ENCODE measurements at regions not wholly inside any gene's neighbourhood (a gene's known extent, or its start where the extent isn't known, plus 50 kb on each side); places are given as distances from the start of the nearest gene placed in this dataset.

- no peak overlapping the region for H3K4me3 Mint-ChIP-seq
- DNase-seq (no peak), ATAC-seq (no peak)
- H3K4me1 Mint-ChIP-seq (ENCODE audit: low read depth), result no peaks in the 10 kb centered on the region
- H3K27me3 Mint-ChIP-seq (ENCODE audit: low read depth), result no peaks in the 10 kb centered on the region
- H3K36me3 Mint-ChIP-seq (ENCODE audit: insufficient read depth), result no peaks in the 10 kb centered on the region
- peaks cover 7% of the 10 kb centered on the region for H3K9me3 Mint-ChIP-seq
Observed at GRCh38 chr7:119377861-119378260, 895.1 kb upstream of the KCND2 start.

- H3K9me3 Mint-ChIP-seq, result peaks cover 13% of the 10 kb centered on the region
- no peaks in the 10 kb centered on the region for H3K27me3 Mint-ChIP-seq (ENCODE audit: low read depth)
- H3K4me1 Mint-ChIP-seq (ENCODE audit: low read depth), result no peaks in the 10 kb centered on the region
- ATAC-seq (no peak), DNase-seq (no peak)
- H3K4me3 Mint-ChIP-seq, result no peak overlapping the region
- no peaks in the 10 kb centered on the region for H3K36me3 Mint-ChIP-seq (ENCODE audit: insufficient read depth)
Observed at GRCh38 chr7:119382726-119383125, 890.2 kb upstream of the KCND2 start.

GRCh38 chr7:119395024-119395423 lies 878.0 kb upstream of the KCND2 start:
- no peak overlapping the region for H3K4me3 Mint-ChIP-seq
- DNase-seq (no peak), ATAC-seq (no peak)
- peaks cover 4% of the 10 kb centered on the region for H3K9me3 Mint-ChIP-seq
- no peaks in the 10 kb centered on the region for H3K4me1 Mint-ChIP-seq (ENCODE audit: low read depth)
- H3K36me3 Mint-ChIP-seq (ENCODE audit: insufficient read depth), result no peaks in the 10 kb centered on the region
- H3K27me3 Mint-ChIP-seq (ENCODE audit: low read depth), result no peaks in the 10 kb centered on the region

GRCh38 chr7:119397156-119397555 lies 875.8 kb upstream of the KCND2 start:
- Mint-ChIP-seq H3K36me3 (ENCODE audit: insufficient read depth) (no peaks in the 10 kb centered on the region), H3K4me3 (no peak overlapping the region), H3K27me3 (ENCODE audit: low read depth) (no peaks in the 10 kb centered on the region), H3K4me1 (ENCODE audit: low read depth) (no peaks in the 10 kb centered on the region), H3K9me3 (peaks cover 4% of the 10 kb centered on the region)
- DNase-seq (no peak), ATAC-seq (no peak)

- H3K9me3 Mint-ChIP-seq, result no peaks in the 10 kb centered on the region
- no peak for DNase-seq
- ATAC-seq, result no peak
- H3K36me3 Mint-ChIP-seq (ENCODE audit: insufficient read depth), result no peaks in the 10 kb centered on the region
- no peak overlapping the region for H3K4me3 Mint-ChIP-seq
- no peaks in the 10 kb centered on the region for H3K27me3 Mint-ChIP-seq (ENCODE audit: low read depth)
- H3K4me1 Mint-ChIP-seq (ENCODE audit: low read depth), result no peaks in the 10 kb centered on the region
Observed at GRCh38 chr7:119408596-119408995, 864.4 kb upstream of the KCND2 start.

- no peaks in the 10 kb centered on the region for H3K27me3 Mint-ChIP-seq (ENCODE audit: low read depth)
- ATAC-seq (no peak), DNase-seq (no peak)
- H3K9me3 Mint-ChIP-seq, result peaks cover 6% of the 10 kb centered on the region
- no peaks in the 10 kb centered on the region for H3K36me3 Mint-ChIP-seq (ENCODE audit: insufficient read depth)
- H3K4me3 Mint-ChIP-seq, result no peak overlapping the region
- no peaks in the 10 kb centered on the region for H3K4me1 Mint-ChIP-seq (ENCODE audit: low read depth)
Observed at GRCh38 chr7:119413314-119413805, 859.6 kb upstream of the KCND2 start.

GRCh38 chr7:119415682-119416081 lies 857.3 kb upstream of the KCND2 start:
- DNase-seq (no peak), ATAC-seq (no peak)
- no peaks in the 10 kb centered on the region for H3K4me1 Mint-ChIP-seq (ENCODE audit: low read depth)
- no peaks in the 10 kb centered on the region for H3K36me3 Mint-ChIP-seq (ENCODE audit: insufficient read depth)
- H3K27me3 Mint-ChIP-seq (ENCODE audit: low read depth), result no peaks in the 10 kb centered on the region
- H3K4me3 Mint-ChIP-seq, result no peak overlapping the region
- H3K9me3 Mint-ChIP-seq, result peaks cover 6% of the 10 kb centered on the region

GRCh38 chr7:119421657-119422056 lies 851.3 kb upstream of the KCND2 start:
- no peak for ATAC-seq
- no peaks in the 10 kb centered on the region for H3K36me3 Mint-ChIP-seq (ENCODE audit: insufficient read depth)
- H3K9me3 Mint-ChIP-seq, result peaks cover 11% of the 10 kb centered on the region
- H3K27me3 Mint-ChIP-seq (ENCODE audit: low read depth), result no peaks in the 10 kb centered on the region
- no peak for DNase-seq
- no peak overlapping the region for H3K4me3 Mint-ChIP-seq
- H3K4me1 Mint-ChIP-seq (ENCODE audit: low read depth), result no peaks in the 10 kb centered on the region

- no peaks in the 10 kb centered on the region for H3K27me3 Mint-ChIP-seq (ENCODE audit: low read depth)
- peaks cover 24% of the 10 kb centered on the region for H3K9me3 Mint-ChIP-seq
- DNase-seq, result no peak
- H3K36me3 Mint-ChIP-seq (ENCODE audit: insufficient read depth), result no peaks in the 10 kb centered on the region
- no peaks in the 10 kb centered on the region for H3K4me1 Mint-ChIP-seq (ENCODE audit: low read depth)
- H3K4me3 Mint-ChIP-seq, result no peak overlapping the region
- ATAC-seq, result no peak
Observed at GRCh38 chr7:119436882-119437281, 836.1 kb upstream of the KCND2 start.

GRCh38 chr7:119438315-119438714 lies 834.7 kb upstream of the KCND2 start:
- Mint-ChIP-seq H3K9me3 (peaks cover 24% of the 10 kb centered on the region), H3K4me1 (ENCODE audit: low read depth) (no peaks in the 10 kb centered on the region), H3K36me3 (ENCODE audit: insufficient read depth) (no peaks in the 10 kb centered on the region), H3K27me3 (ENCODE audit: low read depth) (no peaks in the 10 kb centered on the region), H3K4me3 (no peak overlapping the region)
- no peak for DNase-seq
- no peak for ATAC-seq

- Mint-ChIP-seq H3K4me1 (ENCODE audit: low read depth) (no peaks in the 10 kb centered on the region), H3K9me3 (peaks cover 23% of the 10 kb centered on the region), H3K27me3 (ENCODE audit: low read depth) (no peaks in the 10 kb centered on the region), H3K36me3 (ENCODE audit: insufficient read depth) (no peaks in the 10 kb centered on the region), H3K4me3 (no peak overlapping the region)
- DNase-seq, result no peak
- ATAC-seq, result no peak
Observed at GRCh38 chr7:119439192-119439591, 833.8 kb upstream of the KCND2 start.

GRCh38 chr7:119452401-119452800 lies 820.6 kb upstream of the KCND2 start:
- H3K36me3 Mint-ChIP-seq (ENCODE audit: insufficient read depth), result no peaks in the 10 kb centered on the region
- H3K4me3 Mint-ChIP-seq, result no peak overlapping the region

GRCh38 chr7:119465798-119466305 lies 807.1 kb upstream of the KCND2 start:
- no peaks in the 10 kb centered on the region for H3K4me1 Mint-ChIP-seq (ENCODE audit: low read depth)
- H3K27me3 Mint-ChIP-seq (ENCODE audit: low read depth), result no peaks in the 10 kb centered on the region
- H3K36me3 Mint-ChIP-seq (ENCODE audit: insufficient read depth), result no peaks in the 10 kb centered on the region
- ATAC-seq (no peak), DNase-seq (no peak)
- no peak overlapping the region for H3K4me3 Mint-ChIP-seq
- peaks cover 4% of the 10 kb centered on the region for H3K9me3 Mint-ChIP-seq

More at GRCh38 chr7:119452401-119452800, 820.6 kb upstream of the KCND2 start:
- Mint-ChIP-seq H3K4me1 (ENCODE audit: low read depth) (no peaks in the 10 kb centered on the region), H3K27me3 (ENCODE audit: low read depth) (no peaks in the 10 kb centered on the region), H3K9me3 (peaks cover 9% of the 10 kb centered on the region)
- ATAC-seq (no peak), DNase-seq (no peak)

GRCh38 chr7:119472408-119473038 lies 800.5 kb upstream of the KCND2 start:
- Mint-ChIP-seq H3K27me3 (ENCODE audit: low read depth) (no peaks in the 10 kb centered on the region), H3K4me1 (ENCODE audit: low read depth) (no peaks in the 10 kb centered on the region), H3K9me3 (peaks cover 2% of the 10 kb centered on the region), H3K4me3 (no peak overlapping the region), H3K36me3 (ENCODE audit: insufficient read depth) (no peaks in the 10 kb centered on the region)
- no peak for DNase-seq
- no peak for ATAC-seq

- no peak for DNase-seq
- Mint-ChIP-seq H3K27me3 (ENCODE audit: low read depth) (no peaks in the 10 kb centered on the region), H3K36me3 (ENCODE audit: insufficient read depth) (no peaks in the 10 kb centered on the region), H3K4me3 (no peak overlapping the region), H3K9me3 (peaks cover 15% of the 10 kb centered on the region), H3K4me1 (ENCODE audit: low read depth) (no peaks in the 10 kb centered on the region)
- ATAC-seq, result no peak
Observed at GRCh38 chr7:119482209-119482608, 790.8 kb upstream of the KCND2 start.
